CD4-positive, alpha-beta T cell (primary cell): ENCODE measurements at regions not wholly inside any gene's neighbourhood (a gene's known extent, or its start where the extent isn't known, plus 50 kb on each side); places are given as distances from the start of the nearest gene placed in this dataset.

Source experiments
- ATAC-seq: fragments of 200-7000 bp; cut with Tn5 transposase; one replicate; pipeline ENCODE4 v1.10.0; 2022; ENCODE audit warnings: mild to moderate bottlenecking; ENCODE audit not compliant: poor library complexity
- CTCF ChIA-PET: fragments of 350-600 bp; sonication (Branson Sonifier 250); formaldehyde crosslinking; loops from one replicate; lab custom pipeline; 2021; ENCODE audit warnings: antibody characterized with exemption, inconsistent platforms; lab: Charles Lee
- POLR2A ChIA-PET: fragments of 350-600 bp; sonication (Branson Sonifier 250); formaldehyde crosslinking; loops from one replicate; lab custom pipeline; 2021; ENCODE audit warnings: antibody characterized with exemption, inconsistent platforms; lab: Charles Lee
- DNase-seq, 14 experiments: peaks; one replicate each; pipeline ENCODE4 v3.0.0-alpha.2; 2013 to 2020; ENCODE audit warnings: mixed read lengths in 2 of 14
- H3K27ac ChIP-seq, 2 donors: one replicate each; pipeline versions ENCODE4 v1.5.1 to v1.7.0; 2013; ENCODE audit warnings: low read length in 2 of 2, low read depth in 1 of 2, mild to moderate bottlenecking in 1 of 2
- H3K27me3 ChIP-seq, 2 experiments: 1 replicate in 1 of 2; 2 replicates in 1 of 2; pipeline versions ENCODE4 v1.6.1 to v1.7.0; 2013; ENCODE audit warnings: low read length in 2 of 2, control low read depth in 1 of 2, mild to moderate bottlenecking in 1 of 2, moderate library complexity in 1 of 2; ENCODE audit not compliant: insufficient read depth in 2 of 2, control insufficient read depth in 1 of 2
- H3K36me3 ChIP-seq: one replicate; pipeline ENCODE4 v1.6.1; 2013; ENCODE audit warnings: low read length, control low read depth; ENCODE audit not compliant: insufficient read depth
- H3K4me1 ChIP-seq: one replicate; pipeline ENCODE4 v1.6.1; 2013; ENCODE audit warnings: low read length, control low read depth; ENCODE audit not compliant: insufficient read depth
- H3K4me3 ChIP-seq: one replicate; pipeline ENCODE4 v1.5.1; 2013; ENCODE audit warnings: mild to moderate bottlenecking, low read length, moderate library complexity
- H3K9me3 ChIP-seq, 2 experiments: 1 replicate in 1 of 2; 2 replicates in 1 of 2; pipeline versions ENCODE4 v1.6.1 to v1.7.0; 2013; ENCODE audit warnings: low read length in 2 of 2, mild to moderate bottlenecking in 2 of 2, control low read depth in 1 of 2, moderate library complexity in 1 of 2; ENCODE audit not compliant: control insufficient read depth in 1 of 2, insufficient read depth in 1 of 2
- H3K27ac Mint-ChIP-seq: one replicate; pipeline ENCODE4 v1.8.0; 2020; ENCODE audit warnings: mixed read lengths
- H3K27me3 Mint-ChIP-seq: one replicate; pipeline ENCODE4 v1.8.0; 2021; ENCODE audit warnings: mixed read lengths
- H3K36me3 Mint-ChIP-seq: one replicate; pipeline ENCODE4 v1.8.0; 2021; ENCODE audit warnings: low read depth, mixed read lengths
- H3K4me1 Mint-ChIP-seq: one replicate; pipeline ENCODE4 v1.8.0; 2021; ENCODE audit warnings: low read depth, mixed read lengths
- H3K4me3 Mint-ChIP-seq: one replicate; pipeline ENCODE4 v1.8.0; 2020; ENCODE audit warnings: mild to moderate bottlenecking, mixed read lengths
- H3K9me3 Mint-ChIP-seq: one replicate; pipeline ENCODE4 v1.8.0; 2020; ENCODE audit warnings: mixed read lengths
- intact Hi-C, 2 experiments: fragments of 100-400 bp; cut with DNase I in 1 of 2; cut with micrococcal nuclease in 1 of 2; formaldehyde crosslinking; loops; one replicate each; pipeline versions ENCODE4 v1.15.1 to v1.9.0; 2023 to 2025; cut with DNase I, micrococcal nuclease
- TF ChIP-seq, protein P1 (sequence below): fragments of 200-600 bp; IDR thresholded peaks from one replicate; pipeline ENCODE4 v1.8.0; 2022; ENCODE audit warnings: antibody characterized with exemption, mild to moderate bottlenecking

DNA sequence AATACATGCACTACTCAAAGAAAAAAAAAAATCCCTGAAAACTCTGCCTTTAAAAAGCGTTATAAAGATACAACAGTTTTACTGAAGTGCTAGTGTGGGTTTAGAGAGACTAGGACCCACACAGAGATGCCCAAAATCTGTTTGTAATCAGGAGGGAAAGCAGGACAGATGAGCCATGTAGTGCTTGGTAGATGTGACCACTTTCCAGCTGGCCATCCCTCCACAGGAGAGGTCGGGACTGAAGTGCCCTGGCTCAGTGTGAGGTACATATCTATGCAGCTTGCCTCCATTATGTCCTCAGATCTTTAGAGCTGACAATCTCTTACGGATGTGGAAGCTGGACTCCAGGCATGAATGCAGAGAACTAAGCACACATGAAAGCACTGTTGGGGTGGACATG is 57.5 kb upstream of the NANOGP8 start:
- DNase-seq (no peak), ATAC-seq (no peak)
- no peaks in the 10 kb centered on the region for H3K36me3 Mint-ChIP-seq
- no peaks in the 10 kb centered on the region for H3K9me3 ChIP-seq
- H3K9me3 Mint-ChIP-seq: no peaks in the 10 kb centered on the region
- H3K27ac ChIP-seq: no peak overlapping the region
- no peak overlapping the region for H3K4me3 Mint-ChIP-seq
- TF ChIP-seq, protein P1, sequence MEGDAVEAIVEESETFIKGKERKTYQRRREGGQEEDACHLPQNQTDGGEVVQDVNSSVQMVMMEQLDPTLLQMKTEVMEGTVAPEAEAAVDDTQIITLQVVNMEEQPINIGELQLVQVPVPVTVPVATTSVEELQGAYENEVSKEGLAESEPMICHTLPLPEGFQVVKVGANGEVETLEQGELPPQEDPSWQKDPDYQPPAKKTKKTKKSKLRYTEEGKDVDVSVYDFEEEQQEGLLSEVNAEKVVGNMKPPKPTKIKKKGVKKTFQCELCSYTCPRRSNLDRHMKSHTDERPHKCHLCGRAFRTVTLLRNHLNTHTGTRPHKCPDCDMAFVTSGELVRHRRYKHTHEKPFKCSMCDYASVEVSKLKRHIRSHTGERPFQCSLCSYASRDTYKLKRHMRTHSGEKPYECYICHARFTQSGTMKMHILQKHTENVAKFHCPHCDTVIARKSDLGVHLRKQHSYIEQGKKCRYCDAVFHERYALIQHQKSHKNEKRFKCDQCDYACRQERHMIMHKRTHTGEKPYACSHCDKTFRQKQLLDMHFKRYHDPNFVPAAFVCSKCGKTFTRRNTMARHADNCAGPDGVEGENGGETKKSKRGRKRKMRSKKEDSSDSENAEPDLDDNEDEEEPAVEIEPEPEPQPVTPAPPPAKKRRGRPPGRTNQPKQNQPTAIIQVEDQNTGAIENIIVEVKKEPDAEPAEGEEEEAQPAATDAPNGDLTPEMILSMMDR: no peak
- no peaks in the 10 kb centered on the region for H3K36me3 ChIP-seq
- H3K4me1 ChIP-seq: no peaks in the 10 kb centered on the region
- ChIA-PET POLR2A (no interaction called here), CTCF (no interaction called here)
- no peak overlapping the region for H3K4me3 ChIP-seq
- no peak overlapping the region for H3K27ac Mint-ChIP-seq
- no peaks in the 10 kb centered on the region for H3K27me3 ChIP-seq
- intact Hi-C loops: no loop called here
- no peaks in the 10 kb centered on the region for H3K4me1 Mint-ChIP-seq
- H3K27me3 Mint-ChIP-seq: no peaks in the 10 kb centered on the region

DNA sequence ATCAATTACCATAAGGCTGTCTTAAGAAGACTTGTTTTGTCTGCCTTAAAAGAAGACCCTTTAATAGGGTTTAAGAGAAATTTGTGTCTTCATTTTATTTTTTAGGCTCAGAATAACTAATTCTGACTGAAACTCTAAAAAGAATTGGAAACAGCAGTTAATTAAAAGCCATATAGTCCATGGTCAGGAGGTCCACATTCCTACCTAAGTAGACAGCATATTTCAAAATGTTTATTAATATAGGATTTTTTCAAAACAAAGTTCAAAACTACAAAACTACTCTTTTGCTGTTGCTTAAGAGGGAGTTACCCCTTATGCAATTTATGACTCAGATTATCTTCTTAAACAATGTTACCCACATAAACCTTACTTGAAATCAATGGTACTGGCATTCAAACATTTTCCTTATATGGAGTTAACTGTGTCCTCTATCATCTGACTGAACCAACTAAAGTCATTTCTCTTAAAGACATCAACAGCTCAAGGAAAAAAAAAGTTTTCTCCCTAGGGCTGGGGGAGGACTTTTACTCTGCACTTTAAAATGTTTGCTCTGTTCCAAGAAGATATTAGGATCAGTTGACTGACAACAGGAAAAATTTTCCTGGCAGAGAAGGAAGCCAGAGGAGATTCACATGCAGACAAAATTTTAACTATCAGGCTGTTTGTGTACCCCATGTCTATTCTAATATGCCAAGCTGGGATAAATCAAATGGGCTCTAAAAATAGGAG is 56.8 kb upstream of the NANOGP8 start:
- Mint-ChIP-seq H3K27me3 (no peaks in the 10 kb centered on the region), H3K9me3 (no peaks in the 10 kb centered on the region), H3K4me1 (no peaks in the 10 kb centered on the region), H3K4me3 (no peak overlapping the region), H3K27ac (no peak overlapping the region), H3K36me3 (no peaks in the 10 kb centered on the region)
- intact Hi-C loops: no loop called here
- ChIA-PET CTCF (no interaction called here), POLR2A (no interaction called here)
- ATAC-seq (no peak), DNase-seq (no peak)
- Histone ChIP-seq H3K4me1 (no peaks in the 10 kb centered on the region), H3K4me3 (no peak overlapping the region), H3K36me3 (no peaks in the 10 kb centered on the region), H3K27ac (no peak overlapping the region), H3K27me3 (no peaks in the 10 kb centered on the region), H3K9me3 (no peaks in the 10 kb centered on the region)
- TF ChIP-seq, protein P1: no peak

DNA sequence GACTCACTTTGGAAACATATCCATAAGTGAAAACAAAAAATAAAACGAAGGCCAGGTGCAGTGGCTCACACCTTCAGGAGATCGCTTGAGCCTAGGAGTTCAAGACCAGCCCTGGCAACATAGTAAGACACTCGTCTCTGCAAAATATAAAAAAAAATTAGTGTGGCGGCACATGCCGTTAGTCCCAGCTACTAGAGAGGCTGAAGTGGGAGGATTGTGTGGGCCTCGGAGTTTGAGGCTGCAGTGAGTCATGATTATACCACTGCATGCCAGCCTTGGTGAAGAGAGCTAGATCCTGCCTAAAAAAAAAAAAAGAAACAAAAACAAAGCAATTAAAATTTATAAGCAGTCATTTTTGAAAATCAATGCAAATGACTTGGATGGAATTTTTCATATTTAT is 54.7 kb upstream of the NANOGP8 start:
- no peak overlapping the region for H3K4me3 ChIP-seq
- no peak overlapping the region for H3K27ac ChIP-seq
- H3K27me3 ChIP-seq: no peaks in the 10 kb centered on the region
- H3K36me3 Mint-ChIP-seq: no peaks in the 10 kb centered on the region
- POLR2A ChIA-PET: no interaction called here
- no peaks in the 10 kb centered on the region for H3K36me3 ChIP-seq
- CTCF ChIA-PET: no interaction called here
- TF ChIP-seq, protein P1: no peak
- H3K4me3 Mint-ChIP-seq: no peak overlapping the region
- intact Hi-C loops: no loop called here
- no peaks in the 10 kb centered on the region for H3K27me3 Mint-ChIP-seq
- no peaks in the 10 kb centered on the region for H3K4me1 ChIP-seq
- no peaks in the 10 kb centered on the region for H3K4me1 Mint-ChIP-seq
- no peak for DNase-seq
- ATAC-seq: no peak
- no peaks in the 10 kb centered on the region for H3K9me3 Mint-ChIP-seq
- H3K27ac Mint-ChIP-seq: no peak overlapping the region
- no peaks in the 10 kb centered on the region for H3K9me3 ChIP-seq
